AG09319 (cell line): ENCODE measurements at regions not wholly inside any gene's neighbourhood (a gene's known extent, or its start where the extent isn't known, plus 50 kb on each side); places are given as distances from the start of the nearest gene placed in this dataset.
"Not testable (repeated sequence)": the region's sequence is repeated elsewhere in the genome, so short reads cannot be mapped to it uniquely, and the experiment has no call there.

Experiments
- DNase-seq: peaks from one replicate; pipeline ENCODE4 v3.0.0-alpha.2; 2010; ENCODE audit warnings: low read depth; ENCODE audit errors: extremely low read depth
- CTCF ChIP-seq: IDR thresholded peaks from 2 replicates; pipeline ENCODE4 v1.5.1; 2011; ENCODE audit warnings: low read depth, mild to moderate bottlenecking, inconsistent platforms, low read length, moderate library complexity

GRCh38 chr3:24566927-24567326 is 72.3 kb upstream of the THRB start:
- TF ChIP-seq CTCF: no peak
- DNase-seq: no peak

- DNase-seq: not testable (repeated sequence)
These were observed 77.8 kb upstream of the THRB start for GRCh38 chr3:24572409-24572808.

GRCh38 chr3:24573576-24573975 is 78.9 kb upstream of the THRB start:
- no peak for TF ChIP-seq CTCF
- no peak for DNase-seq

- TF ChIP-seq CTCF: no peak
- DNase-seq: no peak
These were observed 83.7 kb upstream of the THRB start for GRCh38 chr3:24578324-24578723.

- no peak for DNase-seq
These were observed 84.3 kb upstream of the THRB start for GRCh38 chr3:24578951-24579421.

GRCh38 chr3:24582431-24583403 is 88.1 kb upstream of the THRB start:
- peak; percentile 43 for TF ChIP-seq CTCF
- no peak for DNase-seq

More at GRCh38 chr3:24578951-24579421, 84.3 kb upstream of the THRB start:
- no peak for TF ChIP-seq CTCF

- no peak for TF ChIP-seq CTCF
- DNase-seq: no peak
These were observed 92.3 kb upstream of the THRB start for GRCh38 chr3:24586920-24587319.
